GM12891 (cell line): ENCODE measurements at regions not wholly inside any gene's neighbourhood (a gene's known extent, or its start where the extent isn't known, plus 50 kb on each side); places are given as distances from the start of the nearest gene placed in this dataset.
"Not testable (repeated sequence)": the region's sequence is repeated elsewhere in the genome, so short reads cannot be mapped to it uniquely, and the experiment has no call there.

Experiments
- DNase-seq: peaks from one replicate; pipeline ENCODE4 v3.0.0; 2011; ENCODE audit warnings: low spot score; ENCODE audit not compliant: insufficient read length
- FAIRE-seq: peaks from 2 replicates; lab custom pipeline; 2011; peaks lifted over from hg19 to GRCh38; lab: Jason Lieb, UNC
- PAX5 ChIP-seq: IDR thresholded peaks from 2 replicates; pipeline ENCODE4 v1.6.1; 2011; ENCODE audit warnings: low read length, moderate library complexity, mild to moderate bottlenecking; ENCODE audit not compliant: insufficient read depth, severe bottlenecking
- POLR2A ChIP-seq: IDR thresholded peaks from 2 replicates; pipeline ENCODE4 v1.6.1; 2011; ENCODE audit warnings: low read depth, low read length, control low read depth
- POLR2AphosphoS5 ChIP-seq: IDR thresholded peaks from 2 replicates; pipeline ENCODE4 v1.6.1; 2011; ENCODE audit warnings: low read depth, low read length, control low read depth
- POU2F2 ChIP-seq: IDR thresholded peaks from 2 replicates; pipeline ENCODE4 v1.6.1; 2011; ENCODE audit warnings: low read depth, mild to moderate bottlenecking, control low read depth, low read length, moderate library complexity
- SPI1 ChIP-seq: IDR thresholded peaks from 2 replicates; pipeline ENCODE4 v1.6.1; 2011; ENCODE audit warnings: low read depth, low read length, control low read depth
- TAF1 ChIP-seq: IDR thresholded peaks from 2 replicates; pipeline ENCODE4 v1.6.1; 2011; ENCODE audit warnings: low read depth, low read length, control low read depth

DNA sequence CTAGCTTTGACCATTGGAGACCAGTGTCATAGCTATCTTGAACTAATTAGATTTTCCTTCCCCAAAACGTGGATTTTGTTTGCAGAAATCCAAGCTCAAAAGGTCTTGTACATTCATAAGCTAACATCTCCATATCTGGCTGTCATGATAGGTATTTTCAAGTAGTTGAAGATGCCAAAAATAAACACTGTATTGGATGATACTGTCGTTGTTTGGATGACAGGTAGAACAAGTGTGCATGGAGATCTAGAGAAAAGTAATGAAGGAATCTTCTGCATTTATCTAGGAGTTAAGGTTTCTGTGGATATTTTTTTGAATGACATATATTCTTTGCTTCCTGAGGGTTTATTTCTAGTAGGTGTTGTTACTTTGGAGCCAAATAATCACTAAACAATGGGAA, 1696.1 kb downstream of the SI start:
- TF ChIP-seq POU2F2 (no peak), PAX5 (no peak), POLR2AphosphoS5 (no peak), TAF1 (no peak), POLR2A (no peak), SPI1 (no peak)
- FAIRE-seq = no peak
- no peak for DNase-seq

GRCh38 chr3:163368168-163368567, 1710.1 kb downstream of the SI start:
- DNase-seq (no peak), FAIRE-seq (no peak)
- no peak for TF ChIP-seq SPI1
- no peak for TF ChIP-seq POLR2A
- TF ChIP-seq POU2F2 = no peak
- TF ChIP-seq POLR2AphosphoS5 = no peak
- TF ChIP-seq PAX5 = no peak
- TF ChIP-seq TAF1 = no peak

DNA sequence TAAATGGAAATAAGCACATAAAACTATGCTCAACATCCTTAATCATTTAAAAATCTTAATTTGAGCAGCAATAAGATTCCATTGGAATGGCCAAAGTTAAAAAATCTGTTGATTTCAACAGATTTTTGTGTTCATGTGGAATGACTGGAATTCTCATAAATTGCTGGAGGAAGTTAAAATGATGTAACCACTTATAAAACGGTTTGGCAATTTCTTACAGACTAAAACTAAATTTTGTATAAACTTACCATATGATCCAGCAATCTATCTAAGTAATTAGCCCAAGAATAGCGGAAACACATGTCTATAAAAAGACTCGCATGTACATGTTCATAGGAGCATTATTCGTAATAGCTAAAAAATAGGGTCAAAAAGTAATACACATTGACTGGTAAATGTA, 1713.6 kb downstream of the SI start:
- DNase-seq (no peak), FAIRE-seq (no peak)
- no peak for TF ChIP-seq PAX5
- no peak for TF ChIP-seq POLR2AphosphoS5
- TF ChIP-seq POLR2A = no peak
- no peak for TF ChIP-seq SPI1
- no peak for TF ChIP-seq POU2F2
- no peak for TF ChIP-seq TAF1

GRCh38 chr3:163362151-163362550, 1716.1 kb downstream of the SI start:
- no peak for DNase-seq
- no peak for FAIRE-seq
- no peak for TF ChIP-seq POLR2A
- no peak for TF ChIP-seq SPI1
- TF ChIP-seq PAX5 = no peak
- TF ChIP-seq POU2F2 = no peak
- no peak for TF ChIP-seq POLR2AphosphoS5
- no peak for TF ChIP-seq TAF1

DNA sequence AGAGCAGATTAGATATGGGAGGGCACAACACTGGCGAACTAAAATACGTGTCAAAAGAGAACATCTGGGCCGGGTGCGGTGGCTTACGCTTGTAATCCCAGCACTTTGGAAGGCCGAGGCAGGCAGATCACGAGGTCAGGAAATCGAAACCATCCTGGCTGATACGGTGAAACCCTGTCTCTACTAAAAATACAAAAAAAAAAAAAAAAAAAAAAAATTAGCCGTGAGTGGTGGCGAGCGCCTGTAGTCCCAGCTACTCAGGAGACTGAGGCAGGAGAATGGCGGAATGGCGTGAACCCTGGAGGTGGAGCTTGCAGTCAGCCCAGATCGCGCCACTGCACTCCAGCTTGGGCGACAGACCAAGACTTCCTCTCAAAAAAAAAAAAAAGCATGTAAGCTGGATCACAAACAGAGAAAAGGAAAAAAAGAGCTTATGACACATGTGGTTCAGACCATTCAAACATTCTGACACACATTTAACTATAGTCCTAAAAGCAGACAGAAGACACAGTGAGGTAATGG, 1716.9 kb downstream of the SI start:
- DNase-seq, FAIRE-seq: not testable (repeated sequence)

DNA sequence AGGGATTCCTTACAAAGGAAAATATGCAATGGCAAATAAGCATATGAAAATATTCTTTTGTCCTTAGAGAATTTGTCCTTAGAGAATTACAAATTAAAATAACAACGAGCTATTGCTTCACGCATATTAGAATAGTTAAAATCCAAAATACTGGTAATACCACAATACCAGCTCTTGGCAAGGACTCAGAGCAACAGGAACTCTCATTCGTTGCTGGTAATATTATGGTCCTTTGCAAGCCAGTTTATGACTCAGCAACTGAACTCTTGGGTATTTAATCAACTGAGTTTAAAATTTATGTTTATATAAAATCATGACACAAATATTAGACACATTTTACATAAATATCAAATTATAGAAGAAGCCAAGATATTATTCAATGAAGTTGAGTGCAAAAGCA, 1730.4 kb downstream of the SI start:
- DNase-seq (no peak), FAIRE-seq (no peak)
- TF ChIP-seq SPI1 = no peak
- TF ChIP-seq POLR2A = no peak
- no peak for TF ChIP-seq POLR2AphosphoS5
- TF ChIP-seq PAX5 = no peak
- no peak for TF ChIP-seq TAF1

GRCh38 chr3:163335429-163335828, 1742.9 kb downstream of the SI start:
- TF ChIP-seq POLR2AphosphoS5 (no peak), POLR2A (no peak), POU2F2 (no peak), PAX5 (no peak), SPI1 (no peak), TAF1 (no peak)
- FAIRE-seq = no peak
- DNase-seq = no peak

GRCh38 chr3:163328680-163329079, 1749.6 kb downstream of the SI start:
- TF ChIP-seq POLR2A = no peak
- TF ChIP-seq PAX5 = no peak
- TF ChIP-seq TAF1 = no peak
- TF ChIP-seq POU2F2 = no peak
- TF ChIP-seq POLR2AphosphoS5 = no peak
- TF ChIP-seq SPI1 = no peak
- DNase-seq (no peak), FAIRE-seq (no peak)

GRCh38 chr3:163327086-163327485, 1751.2 kb downstream of the SI start:
- FAIRE-seq (no peak), DNase-seq (no peak)
- TF ChIP-seq POLR2AphosphoS5 (no peak), SPI1 (no peak), POLR2A (no peak), POU2F2 (no peak), PAX5 (no peak), TAF1 (no peak)

GRCh38 chr3:163315786-163316185, 1762.5 kb downstream of the SI start:
- DNase-seq (no peak), FAIRE-seq (no peak)
- TF ChIP-seq PAX5 = no peak
- no peak for TF ChIP-seq TAF1
- no peak for TF ChIP-seq SPI1
- no peak for TF ChIP-seq POLR2AphosphoS5
- TF ChIP-seq POLR2A = no peak
- no peak for TF ChIP-seq POU2F2
